ENCODE measurements at regions not wholly inside any gene's neighbourhood (a gene's known extent, or its start where the extent isn't known, plus 50 kb on each side); places are given as distances from the start of the nearest gene placed in this dataset.

DNA sequence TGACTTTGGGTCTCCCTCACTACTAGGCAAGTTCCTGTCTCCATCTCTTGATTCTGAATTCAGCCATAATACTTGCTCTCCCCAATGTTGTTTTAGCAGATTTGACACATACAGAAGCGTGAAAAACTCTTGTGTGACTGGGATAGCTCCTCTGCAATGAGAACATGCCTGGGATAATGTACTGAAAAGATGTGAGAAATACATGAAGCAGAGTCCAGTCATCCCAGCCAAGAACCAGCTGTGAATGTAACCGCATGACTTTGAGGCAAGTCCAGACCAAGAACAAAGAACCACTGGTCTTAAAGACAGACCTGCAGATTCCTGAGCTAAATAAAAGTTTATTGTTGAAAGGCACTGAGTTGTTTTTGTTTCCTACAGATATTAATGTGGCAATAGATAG lies 135.0 kb downstream of the NMUR2 start:
- DNase-seq (ENCODE audit: low read depth), result peak; percentile 15

DNA sequence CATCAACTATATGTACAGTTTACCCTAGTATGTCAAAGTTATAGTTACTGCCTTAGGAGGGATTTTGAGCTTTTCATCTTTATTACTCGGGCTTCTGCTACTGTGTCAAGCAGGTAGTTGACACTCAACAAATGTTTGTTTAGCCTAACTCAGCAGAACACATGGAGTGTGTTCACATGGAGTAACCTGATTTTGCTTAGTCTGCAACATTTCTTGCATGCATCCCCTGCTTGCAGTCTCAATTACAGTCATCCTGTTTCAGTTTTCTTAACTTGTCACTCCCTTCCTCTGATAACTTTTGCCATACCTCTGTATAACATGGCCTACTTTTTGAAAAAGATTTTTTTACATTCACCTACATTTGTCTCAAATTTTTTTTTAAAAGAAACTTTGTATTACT lies 135.5 kb downstream of the NMUR2 start:
- DNase-seq (ENCODE audit: low read depth), result no peak

DNA sequence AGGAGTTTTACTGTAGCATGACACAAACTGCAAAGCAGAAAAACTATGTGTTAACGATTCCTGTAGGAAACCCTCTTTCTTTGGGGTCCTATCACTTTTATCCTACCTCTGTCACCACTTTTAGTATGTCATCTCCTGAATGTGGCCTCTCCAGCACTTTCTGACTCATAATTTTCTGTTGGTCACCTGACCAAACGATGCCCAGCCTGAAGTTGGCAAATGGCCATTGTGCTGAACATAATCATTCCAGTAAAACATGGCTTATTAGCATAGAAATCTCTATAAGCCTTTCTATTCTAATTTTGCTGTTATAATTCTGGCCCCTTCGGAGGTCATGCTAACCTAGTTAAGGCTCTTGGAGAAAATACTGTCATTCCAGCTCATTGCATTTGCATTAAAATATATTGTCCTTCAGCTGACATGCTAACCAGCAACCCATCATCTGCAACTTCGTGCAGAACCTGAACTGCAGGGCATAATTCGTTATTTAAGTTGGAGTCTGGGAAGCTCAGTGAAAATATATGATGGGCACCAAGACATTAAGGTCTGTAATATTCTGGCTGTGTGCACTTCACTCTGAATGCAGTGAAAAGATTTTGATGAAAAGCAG lies 140.3 kb downstream of the NMUR2 start:
- no peak for DNase-seq (ENCODE audit: low read depth)

GRCh38 chr5:152262667-152263066 lies 142.4 kb downstream of the NMUR2 start:
- DNase-seq (ENCODE audit: low read depth), result no peak

- DNase-seq (ENCODE audit: low read depth), result no peak
Observed at GRCh38 chr5:152260940-152261339, 144.1 kb downstream of the NMUR2 start.

- DNase-seq (ENCODE audit: low read depth), result peak; percentile 5
Observed at GRCh38 chr5:152259702-152260101, 145.4 kb downstream of the NMUR2 start.

DNA sequence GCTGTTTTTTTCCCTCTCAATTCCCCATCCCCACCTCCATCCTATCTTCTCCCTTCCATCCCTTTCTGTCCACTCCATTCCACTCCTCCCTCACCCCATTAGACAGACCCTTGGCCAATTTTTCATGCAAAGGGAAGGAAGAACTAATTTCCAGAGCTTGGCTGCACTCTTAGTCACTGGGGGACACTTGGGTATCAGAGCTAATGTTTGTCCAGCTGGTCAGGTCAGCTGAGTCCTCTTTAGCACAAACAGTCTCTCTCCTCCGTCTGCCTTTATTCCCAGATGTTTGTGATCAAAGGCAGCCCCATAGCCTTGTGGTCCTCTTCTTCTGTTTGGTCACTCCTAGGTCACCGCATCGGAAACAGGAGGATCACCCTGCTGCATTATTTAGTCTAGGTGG lies 148.5 kb downstream of the NMUR2 start:
- no peak for DNase-seq (ENCODE audit: low read depth)

DNA sequence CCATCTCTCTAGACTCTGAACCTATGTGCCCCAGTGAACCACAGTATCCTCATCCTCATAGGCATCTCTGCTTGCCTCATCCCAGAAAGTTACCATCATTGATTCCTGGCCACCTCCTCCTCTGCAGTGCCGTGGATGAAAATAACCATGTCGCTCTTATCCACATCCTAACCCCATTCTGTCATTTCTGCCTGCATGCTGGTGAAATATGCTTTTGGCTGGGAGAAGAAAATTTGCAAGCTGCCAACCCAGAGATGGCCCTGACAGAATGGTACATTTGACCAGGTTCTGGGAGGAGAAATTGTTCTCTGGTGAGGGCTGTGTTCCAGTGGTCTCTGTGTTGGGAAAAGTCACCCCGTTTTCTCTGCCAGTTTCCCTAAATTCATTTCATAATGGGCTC lies 149.7 kb downstream of the NMUR2 start:
- no peak for DNase-seq (ENCODE audit: low read depth)

DNA sequence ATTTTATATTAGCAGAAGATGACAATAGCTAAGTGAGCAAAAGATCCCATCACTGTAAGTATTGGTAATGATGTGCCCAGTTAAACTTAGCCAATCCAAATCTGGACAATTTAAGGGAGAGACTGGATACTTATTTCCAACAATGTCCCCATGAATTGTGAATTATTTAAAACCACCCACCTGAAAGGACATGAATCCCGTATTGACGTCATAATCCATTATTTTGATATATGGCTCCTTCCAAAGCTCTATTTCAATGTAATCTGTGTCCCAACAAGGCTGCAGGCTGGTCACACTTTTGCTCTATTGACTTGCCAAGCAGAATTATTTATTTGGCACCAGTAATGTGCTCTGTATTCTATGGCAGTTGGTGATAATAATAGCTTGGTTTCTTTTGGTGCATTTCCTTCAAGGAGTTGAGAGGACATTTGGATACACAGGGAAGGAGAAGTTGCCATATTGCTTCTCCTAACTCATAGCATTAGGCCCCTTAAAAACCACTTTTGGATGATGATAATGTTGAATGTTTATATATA lies 157.2 kb downstream of the NMUR2 start:
- DNase-seq (ENCODE audit: low read depth), result no peak

- DNase-seq (ENCODE audit: low read depth), result peak; percentile 14
Observed at GRCh38 chr5:152246401-152246800, 158.7 kb downstream of the NMUR2 start.

GRCh38 chr5:152237531-152237930 lies 167.5 kb downstream of the NMUR2 start:
- DNase-seq (ENCODE audit: low read depth), result no peak

DNA sequence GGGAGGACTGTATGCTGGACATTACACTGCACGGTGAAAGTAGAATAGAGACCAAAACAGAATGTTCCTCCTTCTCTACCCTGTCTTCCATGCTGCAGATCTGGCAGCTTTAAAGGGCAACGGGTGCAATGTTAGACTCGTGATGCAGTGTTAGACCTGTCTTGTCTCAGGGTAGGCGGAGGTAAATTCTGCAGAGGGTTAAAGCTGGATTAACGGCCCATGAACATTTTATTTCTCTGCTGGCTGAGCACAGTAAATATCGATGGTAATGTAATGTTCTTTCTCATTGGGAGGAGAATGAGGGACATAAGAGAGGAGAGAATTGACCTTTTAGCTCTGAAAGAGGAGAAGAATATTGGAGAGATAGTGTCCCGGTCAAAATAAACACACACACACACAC lies 178.9 kb downstream of the NMUR2 start:
- DNase-seq (ENCODE audit: low read depth), result no peak

DNA sequence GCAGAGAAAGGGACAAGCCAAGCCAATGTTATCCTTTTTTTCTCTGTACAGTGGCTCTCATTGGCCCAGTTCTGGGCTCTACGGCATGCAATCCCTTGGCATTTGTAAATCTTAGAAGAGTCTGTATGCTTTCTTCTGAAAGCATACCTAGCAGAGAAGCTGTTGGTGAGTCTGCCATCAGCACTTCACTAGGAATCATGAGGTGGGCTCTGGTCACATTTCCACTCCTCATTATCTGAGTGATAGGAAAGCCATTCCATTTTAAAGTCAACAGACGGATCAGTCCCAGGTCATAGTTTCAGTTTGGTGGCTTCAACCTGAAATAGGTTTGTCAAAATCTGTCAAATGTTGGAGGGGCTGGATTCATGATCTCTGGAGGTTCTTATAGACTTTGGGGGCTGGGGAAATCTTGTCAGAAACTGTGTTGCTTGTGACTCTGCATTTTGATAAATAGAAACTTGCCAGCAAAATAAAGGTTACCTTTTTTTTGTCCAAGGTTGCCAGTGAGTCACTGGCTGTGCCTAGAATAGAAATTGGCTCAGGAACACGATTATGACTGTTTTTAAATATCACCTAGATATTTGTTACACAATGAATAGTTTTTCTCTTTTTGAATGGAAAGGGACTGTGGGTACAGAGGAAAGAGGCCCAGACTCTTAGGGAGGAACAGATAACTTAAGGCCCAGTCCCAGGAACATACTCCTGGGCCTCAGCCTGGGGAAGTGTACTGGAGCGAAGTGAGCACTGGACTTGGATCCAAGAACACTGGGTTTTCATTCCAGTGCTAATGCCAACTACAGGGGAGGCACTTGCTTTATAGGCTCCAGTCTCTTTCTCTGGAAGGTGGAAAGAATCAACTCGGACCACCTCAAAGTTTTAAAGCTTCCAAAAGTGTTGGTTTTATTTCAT lies 183.1 kb downstream of the NMUR2 start:
- no peak for DNase-seq (ENCODE audit: low read depth)

GRCh38 chr5:152218694-152219093 lies 186.4 kb downstream of the NMUR2 start:
- no peak for DNase-seq (ENCODE audit: low read depth)

GRCh38 chr5:152205804-152206203 lies 199.3 kb downstream of the NMUR2 start:
- no peak for DNase-seq (ENCODE audit: low read depth)

DNA sequence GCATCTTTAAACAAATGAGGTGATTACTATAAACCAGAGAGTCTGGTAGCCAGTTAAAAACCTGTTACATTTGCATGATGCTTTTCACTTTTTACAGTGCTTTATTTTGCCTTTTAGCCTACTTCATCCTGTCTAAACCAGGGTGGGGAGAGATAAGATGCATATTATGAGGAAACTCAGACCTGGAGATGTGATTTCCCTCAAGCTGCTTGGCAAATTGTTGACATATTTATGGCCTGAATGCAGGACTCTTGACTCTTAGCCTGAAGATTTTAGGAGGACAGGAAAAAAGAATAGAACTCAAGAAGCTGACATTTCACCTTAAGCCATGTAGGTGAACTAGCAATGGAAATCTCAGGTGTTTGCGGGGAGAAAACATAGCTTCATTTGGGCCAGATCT lies 202.8 kb downstream of the NMUR2 start:
- DNase-seq (ENCODE audit: low read depth), result no peak

- DNase-seq (ENCODE audit: low read depth), result no peak
Observed at GRCh38 chr5:152193391-152194107, 211.5 kb downstream of the NMUR2 start.

DNA sequence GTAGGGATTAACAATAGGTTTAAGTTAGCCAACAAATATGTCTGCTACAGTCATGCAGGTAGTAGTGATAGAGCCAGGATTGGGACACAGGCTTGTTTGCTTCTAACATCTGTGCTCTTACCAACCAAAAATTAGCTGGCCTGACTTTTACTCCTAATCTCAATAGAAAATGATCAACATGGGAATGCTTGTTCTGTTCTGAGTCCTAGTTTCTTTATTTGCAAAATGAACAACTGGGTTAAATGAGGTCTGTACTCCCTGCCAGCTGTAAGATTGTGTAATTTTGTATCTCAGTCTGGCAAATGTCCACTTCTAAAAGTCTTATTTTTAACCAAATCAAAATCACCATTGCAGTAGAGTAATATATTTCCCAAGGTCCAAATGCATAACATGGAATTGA lies 216.8 kb downstream of the NMUR2 start:
- peak; percentile 9 for DNase-seq (ENCODE audit: low read depth)

- no peak for DNase-seq (ENCODE audit: low read depth)
Observed at GRCh38 chr5:152187668-152188067, 217.4 kb downstream of the NMUR2 start.

DNA sequence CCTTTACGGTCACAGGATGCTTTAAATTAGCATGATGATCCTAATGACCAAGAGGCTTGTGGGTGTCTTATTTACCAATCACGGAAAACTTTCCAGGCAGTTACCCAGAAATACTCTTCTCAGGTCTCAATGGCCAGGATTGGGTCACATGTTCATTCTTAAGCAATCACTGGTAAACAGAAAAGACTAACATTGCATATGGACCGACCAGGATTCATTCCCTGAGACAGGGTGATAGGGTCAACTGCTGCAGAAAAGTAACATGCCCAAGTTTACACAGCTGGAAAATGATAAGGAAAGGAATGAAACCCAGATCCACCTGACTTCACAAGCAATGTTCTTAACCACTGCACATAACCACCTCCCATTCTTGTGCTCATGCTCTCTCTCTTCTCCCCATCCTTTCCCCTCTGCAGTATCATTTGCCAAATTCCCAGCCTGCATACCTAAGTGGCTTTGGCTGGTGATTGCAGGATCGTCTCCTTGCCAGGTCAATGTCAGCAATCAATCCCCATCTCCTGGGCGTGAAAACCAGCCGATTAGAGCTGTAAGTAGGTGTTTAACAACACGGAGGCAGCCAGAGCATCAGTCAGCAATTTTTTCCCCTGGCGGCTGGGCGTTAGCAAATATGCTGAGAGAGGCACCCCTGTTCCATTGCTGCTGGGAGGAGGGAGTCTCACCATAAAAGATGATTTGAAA lies 219.4 kb downstream of the NMUR2 start:
- no peak for DNase-seq (ENCODE audit: low read depth)

DNA sequence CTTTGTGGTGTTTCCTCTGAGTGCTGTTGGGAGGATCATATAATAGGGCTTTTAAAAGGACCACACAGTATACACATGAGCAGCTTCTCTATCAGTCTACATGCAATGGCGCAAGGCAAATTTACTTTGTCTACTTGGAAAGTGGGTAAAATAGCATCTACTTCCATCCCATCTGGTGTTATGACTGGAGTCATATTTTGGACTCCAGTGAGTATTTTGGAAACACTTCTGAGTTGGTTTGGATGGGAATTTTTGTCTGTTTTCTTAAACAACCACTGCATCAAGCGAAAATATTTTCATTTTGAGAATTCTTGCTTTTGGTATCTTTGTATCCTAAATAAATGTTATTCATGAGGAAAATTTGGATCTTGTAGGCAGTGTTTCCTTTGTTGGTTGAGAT lies 220.8 kb downstream of the NMUR2 start:
- DNase-seq (ENCODE audit: low read depth), result no peak

DNA sequence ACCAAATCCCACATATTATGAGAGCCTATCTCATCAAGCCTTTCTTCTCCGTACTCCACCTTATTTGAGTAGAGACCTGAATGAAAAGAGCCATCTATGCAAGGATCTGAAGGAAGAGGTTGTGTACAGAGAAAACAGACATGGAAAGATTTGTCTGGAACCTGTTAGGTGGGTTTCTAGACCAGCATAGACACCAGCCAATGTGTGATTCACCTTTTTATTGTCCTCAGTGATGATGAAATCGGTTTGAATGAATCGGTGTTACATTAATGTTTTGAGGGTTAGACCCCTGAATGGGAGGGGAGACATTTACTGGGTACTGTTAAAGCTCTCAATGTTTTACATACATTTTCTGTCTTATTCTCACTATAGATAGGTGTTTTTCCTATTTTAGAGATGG lies 223.6 kb downstream of the NMUR2 start:
- no peak for DNase-seq (ENCODE audit: low read depth)

Data from stromal cell of bone marrow (primary cell).